ENCODE measurements at regions not wholly inside any gene's neighbourhood (a gene's known extent, or its start where the extent isn't known, plus 50 kb on each side); places are given as distances from the start of the nearest gene placed in this dataset.

DNA sequence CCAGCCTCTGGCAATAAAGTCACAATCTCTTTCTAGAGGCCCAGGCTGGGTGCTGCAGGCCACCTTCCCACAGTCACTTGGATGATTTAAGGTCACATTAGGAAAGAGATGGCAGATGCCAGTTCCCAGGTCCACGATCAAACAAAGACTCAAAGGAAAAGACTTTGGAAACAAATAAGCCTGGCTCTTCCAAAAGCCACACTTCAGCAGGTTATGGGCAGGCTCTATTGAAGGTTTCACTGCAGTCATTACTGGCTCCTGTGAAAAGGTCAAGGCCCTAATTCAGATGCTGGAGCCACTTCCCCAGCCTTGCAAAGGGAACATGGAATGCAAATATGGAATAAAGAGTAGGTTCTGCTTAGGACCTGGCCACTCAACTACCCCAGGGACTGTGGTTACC, 104.0 kb upstream of the ZNF32 start:
- TF ChIP-seq, protein P1, sequence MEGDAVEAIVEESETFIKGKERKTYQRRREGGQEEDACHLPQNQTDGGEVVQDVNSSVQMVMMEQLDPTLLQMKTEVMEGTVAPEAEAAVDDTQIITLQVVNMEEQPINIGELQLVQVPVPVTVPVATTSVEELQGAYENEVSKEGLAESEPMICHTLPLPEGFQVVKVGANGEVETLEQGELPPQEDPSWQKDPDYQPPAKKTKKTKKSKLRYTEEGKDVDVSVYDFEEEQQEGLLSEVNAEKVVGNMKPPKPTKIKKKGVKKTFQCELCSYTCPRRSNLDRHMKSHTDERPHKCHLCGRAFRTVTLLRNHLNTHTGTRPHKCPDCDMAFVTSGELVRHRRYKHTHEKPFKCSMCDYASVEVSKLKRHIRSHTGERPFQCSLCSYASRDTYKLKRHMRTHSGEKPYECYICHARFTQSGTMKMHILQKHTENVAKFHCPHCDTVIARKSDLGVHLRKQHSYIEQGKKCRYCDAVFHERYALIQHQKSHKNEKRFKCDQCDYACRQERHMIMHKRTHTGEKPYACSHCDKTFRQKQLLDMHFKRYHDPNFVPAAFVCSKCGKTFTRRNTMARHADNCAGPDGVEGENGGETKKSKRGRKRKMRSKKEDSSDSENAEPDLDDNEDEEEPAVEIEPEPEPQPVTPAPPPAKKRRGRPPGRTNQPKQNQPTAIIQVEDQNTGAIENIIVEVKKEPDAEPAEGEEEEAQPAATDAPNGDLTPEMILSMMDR (IDR thresholded peaks at IDR 0.05) = no peak
- TF ChIP-seq POLR2A (IDR thresholded peaks at IDR 0.05) = no peak
